ENCODE measurements at regions not wholly inside any gene's neighbourhood (a gene's known extent, or its start where the extent isn't known, plus 50 kb on each side); places are given as distances from the start of the nearest gene placed in this dataset.

DNA sequence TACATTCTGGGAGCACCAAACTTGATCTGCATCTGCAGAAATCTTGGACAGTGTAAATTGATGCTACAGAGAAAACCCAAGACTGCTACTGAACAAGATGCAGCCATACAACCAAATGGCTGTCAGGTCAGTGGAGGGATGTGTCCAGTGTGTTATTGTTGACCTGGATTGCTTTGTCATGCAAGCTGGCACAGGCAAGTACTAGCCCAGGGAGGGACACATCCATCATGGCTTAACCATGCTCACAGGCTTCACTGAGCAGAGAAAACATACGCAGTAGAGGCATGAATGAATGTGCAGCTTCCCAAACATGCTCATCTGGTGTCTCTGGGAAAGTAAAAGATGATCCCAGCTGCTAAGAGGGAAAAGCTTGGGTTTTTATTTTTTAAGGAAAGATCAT is 93.6 kb downstream of the MTNR1B start:
- TF ChIP-seq, protein P1, sequence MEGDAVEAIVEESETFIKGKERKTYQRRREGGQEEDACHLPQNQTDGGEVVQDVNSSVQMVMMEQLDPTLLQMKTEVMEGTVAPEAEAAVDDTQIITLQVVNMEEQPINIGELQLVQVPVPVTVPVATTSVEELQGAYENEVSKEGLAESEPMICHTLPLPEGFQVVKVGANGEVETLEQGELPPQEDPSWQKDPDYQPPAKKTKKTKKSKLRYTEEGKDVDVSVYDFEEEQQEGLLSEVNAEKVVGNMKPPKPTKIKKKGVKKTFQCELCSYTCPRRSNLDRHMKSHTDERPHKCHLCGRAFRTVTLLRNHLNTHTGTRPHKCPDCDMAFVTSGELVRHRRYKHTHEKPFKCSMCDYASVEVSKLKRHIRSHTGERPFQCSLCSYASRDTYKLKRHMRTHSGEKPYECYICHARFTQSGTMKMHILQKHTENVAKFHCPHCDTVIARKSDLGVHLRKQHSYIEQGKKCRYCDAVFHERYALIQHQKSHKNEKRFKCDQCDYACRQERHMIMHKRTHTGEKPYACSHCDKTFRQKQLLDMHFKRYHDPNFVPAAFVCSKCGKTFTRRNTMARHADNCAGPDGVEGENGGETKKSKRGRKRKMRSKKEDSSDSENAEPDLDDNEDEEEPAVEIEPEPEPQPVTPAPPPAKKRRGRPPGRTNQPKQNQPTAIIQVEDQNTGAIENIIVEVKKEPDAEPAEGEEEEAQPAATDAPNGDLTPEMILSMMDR (IDR thresholded peaks at IDR 0.05; ENCODE audit: low read depth, low read length), result no peak
- no peak for TF ChIP-seq POLR2A (IDR thresholded peaks at IDR 0.05; ENCODE audit: extremely low read depth, insufficient read length)
- TF ChIP-seq, protein P2, sequence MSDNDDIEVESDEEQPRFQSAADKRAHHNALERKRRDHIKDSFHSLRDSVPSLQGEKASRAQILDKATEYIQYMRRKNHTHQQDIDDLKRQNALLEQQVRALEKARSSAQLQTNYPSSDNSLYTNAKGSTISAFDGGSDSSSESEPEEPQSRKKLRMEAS (IDR thresholded peaks at IDR 0.05; ENCODE audit: low read depth, low read length), result no peak
- no peak for TF ChIP-seq MYC (IDR thresholded peaks at IDR 0.05; ENCODE audit: low read depth, low read length)
